H1 (cell line): ENCODE measurements at regions not wholly inside any gene's neighbourhood (a gene's known extent, or its start where the extent isn't known, plus 50 kb on each side); places are given as distances from the start of the nearest gene placed in this dataset.
A peak's percentile ranks its signal among the peaks of the same experiment; 100 is the strongest.

Experiments
- CTCF ChIA-PET: fragments of 300-600 bp; sonication (Branson Sonifier 250); formaldehyde crosslinking; loops from one replicate; lab custom pipeline; 2021; ENCODE audit not compliant: partially characterized antibody; lab: Charles Lee
- POLR2A ChIA-PET: fragments of 300-600 bp; sonication (Branson Sonifier 250); formaldehyde crosslinking; loops from one replicate; lab custom pipeline; 2021; ENCODE audit warnings: inconsistent platforms; ENCODE audit not compliant: partially characterized antibody; lab: Charles Lee
- DNase-seq, 2 experiments: peaks; one replicate each; pipeline versions ENCODE4 v3.0.0 to v3.0.0-alpha.2; 2010 to 2022; ENCODE audit warnings: low spot score in 2 of 2, low read depth in 1 of 2, mixed read lengths in 1 of 2
- FAIRE-seq: peaks from 2 replicates; lab custom pipeline; 2011; peaks lifted over from hg19 to GRCh38; lab: Jason Lieb, UNC
- H2AFZ ChIP-seq: 2 replicates; pipeline ENCODE4 v1.8.1; 2012; ENCODE audit warnings: low read length, inconsistent platforms
- H2AK5ac ChIP-seq: 2 replicates; pipeline ENCODE4 v1.6.1; 2013; ENCODE audit warnings: low read depth, low read length
- H2BK120ac ChIP-seq: replicated peaks from 2 replicates; pipeline ENCODE3; 2013; ENCODE audit warnings: low read depth, low read length, inconsistent platforms
- H2BK12ac ChIP-seq: 2 replicates; pipeline ENCODE4 v1.6.1; 2013; ENCODE audit warnings: low read depth, low read length
- H2BK15ac ChIP-seq: 2 replicates; pipeline ENCODE4 v1.6.1; 2013; ENCODE audit warnings: low read length
- H2BK20ac ChIP-seq: 2 replicates; pipeline ENCODE4 v1.6.1; 2013; ENCODE audit warnings: low read length
- H2BK5ac ChIP-seq: 2 replicates; pipeline ENCODE4 v1.6.1; 2013; ENCODE audit warnings: low read depth, low read length
- H3K14ac ChIP-seq: 2 replicates; pipeline ENCODE4 v1.6.1; 2013; ENCODE audit warnings: inconsistent platforms; ENCODE audit not compliant: insufficient read length
- H3K18ac ChIP-seq: 2 replicates; pipeline ENCODE4 v1.6.1; 2013; ENCODE audit warnings: low read length; ENCODE audit errors: extremely low read depth
- H3K23ac ChIP-seq: 2 replicates; pipeline ENCODE4 v1.6.1; 2013; ENCODE audit warnings: inconsistent platforms; ENCODE audit not compliant: insufficient read length
- H3K23me2 ChIP-seq: 2 replicates; pipeline ENCODE4 v1.6.1; 2013; ENCODE audit warnings: low read depth, low read length
- H3K27ac ChIP-seq: 2 replicates; pipeline ENCODE4 v1.6.1; 2011; ENCODE audit warnings: low read depth, low read length, inconsistent platforms
- H3K27me3 ChIP-seq, 4 experiments: replicated peaks in 1 of 4; 1 replicate in 1 of 4; 2 replicates in 3 of 4; pipeline versions ENCODE4 v1.6.1 to v1.8.1; 2011 to 2013; ENCODE audit warnings: low read length in 3 of 4, mild to moderate bottlenecking in 3 of 4, inconsistent platforms in 2 of 4, mixed read lengths in 2 of 4, moderate library complexity in 1 of 4; ENCODE audit not compliant: control insufficient read depth in 3 of 4, insufficient read depth in 3 of 4; ENCODE audit errors: extremely low read depth in 1 of 4
- H3K36me3 ChIP-seq, 4 experiments: 2 replicates each; pipeline versions ENCODE4 v1.6.1 to v1.8.1; 2011 to 2013; ENCODE audit warnings: mild to moderate bottlenecking in 4 of 4, low read length in 3 of 4, moderate library complexity in 2 of 4, control low read depth in 1 of 4, inconsistent platforms in 1 of 4; ENCODE audit not compliant: insufficient read depth in 4 of 4, control insufficient read depth in 2 of 4
- H3K4ac ChIP-seq: replicated peaks from 2 replicates; pipeline ENCODE3; 2013; ENCODE audit warnings: low read length, low read depth, mixed read lengths, inconsistent platforms; ENCODE audit not compliant: insufficient read length
- H3K4me1 ChIP-seq, 4 experiments: replicated peaks in 1 of 4; 1 replicate in 1 of 4; 2 replicates in 3 of 4; pipeline versions ENCODE4 v1.6.1 to v1.8.1; 2011 to 2013; ENCODE audit warnings: low read length in 3 of 4, inconsistent platforms in 2 of 4, mixed read lengths in 1 of 4; ENCODE audit not compliant: insufficient read depth in 4 of 4, control insufficient read depth in 3 of 4
- H3K4me2 ChIP-seq, 2 experiments: 2 replicates each; pipeline versions ENCODE4 v1.6.1 to v1.8.1; 2011 to 2013; ENCODE audit warnings: low read depth in 2 of 2, low read length in 2 of 2, control low read depth in 1 of 2, inconsistent platforms in 1 of 2, mild to moderate bottlenecking in 1 of 2; ENCODE audit not compliant: insufficient read depth in 1 of 2
- H3K4me3 ChIP-seq, 4 experiments: fragments of 200-600, 300-600 bp in 1 of 4; sonication (generic), shearing (Covaris generic), sonication (Bioruptor Twin) in 1 of 4; 2 replicates each; pipeline versions ENCODE4 v1.5.1 to v1.8.1; 2011 to 2016; ENCODE audit warnings: low read length in 4 of 4, low read depth in 3 of 4, control low read depth in 2 of 4, inconsistent platforms in 2 of 4, mild to moderate bottlenecking in 2 of 4, mixed read lengths in 1 of 4, moderate library complexity in 1 of 4; ENCODE audit not compliant: insufficient read depth in 2 of 4; ENCODE audit errors: extremely low read depth in 1 of 4
- H3K56ac ChIP-seq: replicated peaks from 2 replicates; pipeline ENCODE3; 2013; ENCODE audit warnings: low read depth, mild to moderate bottlenecking, mixed read lengths, low read length, inconsistent platforms; ENCODE audit not compliant: insufficient read length
- H3K79me1 ChIP-seq: 2 replicates; pipeline ENCODE4 v1.6.1; 2013; ENCODE audit warnings: low read depth, low read length, control low read depth
- H3K79me2 ChIP-seq, 2 experiments: 2 replicates each; pipeline versions ENCODE4 v1.6.1 to v1.8.1; 2012 to 2013; ENCODE audit warnings: low read length in 2 of 2, mild to moderate bottlenecking in 2 of 2, inconsistent platforms in 1 of 2; ENCODE audit not compliant: insufficient read depth in 2 of 2, control insufficient read depth in 1 of 2
- H3K9ac ChIP-seq, 4 experiments: replicated peaks in 1 of 4; 1 replicate in 1 of 4; 2 replicates in 3 of 4; pipeline versions ENCODE4 v1.6.1 to v1.8.1; 2011 to 2013; ENCODE audit warnings: low read depth in 3 of 4, low read length in 3 of 4, control low read depth in 2 of 4, mild to moderate bottlenecking in 2 of 4, moderate library complexity in 2 of 4, inconsistent platforms in 1 of 4; ENCODE audit errors: extremely low read depth in 1 of 4
- H3K9me3 ChIP-seq, 2 experiments: 2 replicates each; pipeline versions ENCODE4 v1.6.1 to v1.8.1; 2012 to 2013; ENCODE audit warnings: mild to moderate bottlenecking in 2 of 2, moderate library complexity in 2 of 2, control low read depth in 1 of 2, inconsistent platforms in 1 of 2, low read depth in 1 of 2, low read length in 1 of 2, mixed read lengths in 1 of 2; ENCODE audit not compliant: insufficient read depth in 2 of 2
- H4K20me1 ChIP-seq, 2 experiments: replicated peaks in 1 of 2; 2 replicates each; pipeline versions ENCODE3 to v1.8.1; 2011 to 2013; ENCODE audit warnings: inconsistent platforms in 2 of 2, low read length in 2 of 2, mild to moderate bottlenecking in 1 of 2; ENCODE audit not compliant: insufficient read depth in 2 of 2, control insufficient read depth in 1 of 2
- H4K5ac ChIP-seq: 2 replicates; pipeline ENCODE4 v1.6.1; 2013; ENCODE audit warnings: low read length, low read depth, mixed read lengths, inconsistent platforms; ENCODE audit not compliant: insufficient read length
- H4K8ac ChIP-seq: 2 replicates; pipeline ENCODE4 v1.8.0; 2013; ENCODE audit warnings: mild to moderate bottlenecking, moderate library complexity, low read length, inconsistent platforms; ENCODE audit not compliant: insufficient read depth; ENCODE audit errors: extremely low read depth
- H4K91ac ChIP-seq: replicated peaks from 2 replicates; pipeline ENCODE3; 2013; ENCODE audit warnings: low read length, mixed read lengths, inconsistent platforms; ENCODE audit not compliant: insufficient read length
- ASH2L ChIP-seq: fragments of 200-600, 300-600 bp; sonication (generic); IDR thresholded peaks from one replicate; pipeline ENCODE4 v1.7.1; 2017; ENCODE audit warnings: low read length
- BRCA1 ChIP-seq: IDR thresholded peaks from 2 replicates; pipeline ENCODE4 v1.6.1; 2012; ENCODE audit warnings: low read depth, low read length, improper control_type of control experiment
- CREB1 ChIP-seq: IDR thresholded peaks from 2 replicates; pipeline ENCODE4 v1.6.1; 2012; ENCODE audit warnings: inconsistent platforms
- EZH2 ChIP-seq: fragments of 200-600 bp; sonication (generic); IDR thresholded peaks from 2 replicates; pipeline ENCODE4 v1.7.1; 2012; ENCODE audit warnings: low read depth, mild to moderate bottlenecking, moderate library complexity, low read length, inconsistent platforms; ENCODE audit not compliant: severe bottlenecking
- GABPA ChIP-seq: IDR thresholded peaks from 2 replicates; pipeline ENCODE4 v1.6.1; 2011; ENCODE audit warnings: mild to moderate bottlenecking, low read length, moderate library complexity, borderline replicate concordance; ENCODE audit not compliant: insufficient read depth
- JUND ChIP-seq: IDR thresholded peaks from 2 replicates; pipeline ENCODE4 v1.6.1; 2011; ENCODE audit warnings: mild to moderate bottlenecking, improper control_type of control experiment, low read length
- NRF1 ChIP-seq: IDR thresholded peaks from 2 replicates; pipeline ENCODE4 v1.6.1; 2011; ENCODE audit warnings: mild to moderate bottlenecking, low read depth, low read length, improper control_type of control experiment
- PHF8 ChIP-seq: fragments of 200-600 bp; sonication (generic); conservative IDR thresholded peaks from 2 replicates; pipeline ENCODE4 v1.7.1; 2012; ENCODE audit warnings: low read depth, mild to moderate bottlenecking, inconsistent platforms, low read length, moderate library complexity
- RAD21 ChIP-seq, 2 experiments: IDR thresholded peaks in 1 of 2; conservative IDR thresholded peaks in 1 of 2; 2 replicates each; pipeline ENCODE4 v1.6.1; 2011; ENCODE audit warnings: low read depth in 2 of 2, low read length in 2 of 2, improper control_type of control experiment in 1 of 2, inconsistent platforms in 1 of 2, mild to moderate bottlenecking in 1 of 2, moderate library complexity in 1 of 2
- SIX5 ChIP-seq: IDR thresholded peaks from 2 replicates; pipeline ENCODE4 v1.6.1; 2011; ENCODE audit warnings: mild to moderate bottlenecking, low read depth, low read length
- SP2 ChIP-seq: IDR thresholded peaks from 2 replicates; pipeline ENCODE4 v1.6.1; 2012; ENCODE audit warnings: mild to moderate bottlenecking, low read length, inconsistent platforms
- SP4 ChIP-seq: IDR thresholded peaks from 2 replicates; pipeline ENCODE4 v1.6.1; 2012; ENCODE audit warnings: low read length, inconsistent platforms
- SUZ12 ChIP-seq: fragments of 200-600 bp; sonication (generic); IDR thresholded peaks from 2 replicates; pipeline ENCODE4 v1.6.1; 2012; ENCODE audit warnings: mild to moderate bottlenecking, inconsistent platforms, low read length, moderate library complexity, mixed read lengths
- ZNF274 ChIP-seq: IDR thresholded peaks from 2 replicates; pipeline ENCODE4 v1.7.0; 2012; ENCODE audit warnings: low read length, borderline replicate concordance; ENCODE audit errors: extremely low read depth
- WGBS, 2 experiments: shearing (Covaris generic) in 1 of 2; methylation state at CpG; one replicate each; pipeline versions ENCODE4 v1.1.6 to v1.1.7; 2013 to 2015; ENCODE audit warnings: low lambda C conversion rate in 2 of 2, mixed read lengths in 2 of 2, inconsistent platforms in 1 of 2, low coverage in 1 of 2, missing lambda C conversion rate in 1 of 2; ENCODE audit not compliant: insufficient replicate concordance in 2 of 2, insufficient coverage in 1 of 2, insufficient read length in 1 of 2; ENCODE audit errors: extremely low coverage in 1 of 2, missing lambda C conversion rate in 1 of 2; 5-methylcytosine and 5-hydroxymethylcytosine counted together
- TF ChIP-seq, protein P1 (sequence below): IDR thresholded peaks from 2 replicates; pipeline ENCODE4 v1.6.1; 2012; ENCODE audit warnings: inconsistent platforms

DNA sequence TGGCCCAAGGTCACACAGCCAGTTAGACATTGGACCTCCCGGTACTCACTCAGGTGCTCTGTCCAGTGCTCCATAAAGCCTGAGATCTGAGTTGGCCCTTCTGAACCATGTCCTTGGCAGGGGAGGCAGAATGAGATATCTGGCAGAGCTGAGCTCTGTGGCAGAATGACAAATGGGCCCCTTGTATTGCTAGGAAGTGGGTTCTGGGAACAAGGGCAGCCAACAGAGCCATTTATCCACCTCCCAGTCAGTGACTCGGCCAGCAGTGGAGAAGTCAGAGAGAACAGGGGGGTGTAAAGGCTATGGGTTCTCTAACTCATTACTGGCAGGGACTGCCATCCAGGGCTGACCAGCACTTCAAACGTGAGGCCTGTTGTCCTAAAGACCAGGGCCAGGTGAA, 117.1 kb upstream of the NLRP1 start:
- no peak overlapping the region; a peak in 1 of 4 replicates for H3K4me2 ChIP-seq
- no peak overlapping the region for H2BK15ac ChIP-seq
- H3K4ac ChIP-seq, result peak overlapping the region; percentile 61
- 0 out of 2 replicates have a peak overlapping the region, but pooled peaks have one; percentile 38 for H2BK5ac ChIP-seq
- peak overlapping the region; percentile 13; the same call in 1 of the 2 replicates for H2BK12ac ChIP-seq
- DNase-seq (no peak), FAIRE-seq (no peak)
- H4K91ac ChIP-seq, result peak overlapping the region; percentile 69
- no peaks in the 10 kb centered on the region for H3K23me2 ChIP-seq
- no peak overlapping the region for H2AK5ac ChIP-seq
- H3K9me3 ChIP-seq, result no peaks in the 10 kb centered on the region; a peak in 1 of 4 replicates
- peak overlapping the region; percentile 42 for H4K5ac ChIP-seq
- CTCF ChIA-PET, result interaction anchor here (0.7 to 0.9 kb wide), 2 partner anchors 39 to 43 kb away, joined by 3 read pairs; no protein-coding TSS in a partner anchor
- H3K79me1 ChIP-seq, result no peaks in the 10 kb centered on the region; the same call in 1 of the 2 replicates
- WGBS, 2 experiments, result 88% methylated on average over 3 of the region's 3 CpGs; no CpG with 5 or more reads in 1 of the 2 experiments
- no peaks in the 10 kb centered on the region for H4K20me1 ChIP-seq
- peak overlapping the region; percentile 47 for H2BK120ac ChIP-seq
- H2AFZ ChIP-seq, result no peak overlapping the region
- POLR2A ChIA-PET, result no interaction called here
- H3K56ac ChIP-seq, result no peak overlapping the region
- H3K79me2 ChIP-seq, result no peaks in the 10 kb centered on the region
- no peak overlapping the region for H3K27ac ChIP-seq
- H3K4me1 ChIP-seq, result peaks cover 13 to 36% (median 24%) of the 10 kb centered on the region in 4 experiments; a peak in 5 of 7 replicates
- H3K23ac ChIP-seq, result peak overlapping the region; percentile 21
- H3K27me3 ChIP-seq, result no peaks in the 10 kb centered on the region
- peak overlapping the region; percentile 10; the same call in 1 of the 2 replicates for H3K18ac ChIP-seq
- H3K4me3 ChIP-seq, result no peak overlapping the region
- H3K14ac ChIP-seq, result no peak overlapping the region
- H2BK20ac ChIP-seq, result no peak overlapping the region
- H3K9ac ChIP-seq, result no peak overlapping the region
- no peaks in the 10 kb centered on the region for H3K36me3 ChIP-seq
- no peak overlapping the region; the same call in 1 of the 2 replicates for H4K8ac ChIP-seq
- TF ChIP-seq CREB1 (no peak), GABPA (no peak), EZH2 (no peak), PHF8 (no peak), ZNF274 (no peak), RAD21 (IDR thresholded peaks at IDR 0.05 in 1 of 2, conservative IDR thresholded peaks at IDR 0.05 in 1 of 2; ENCODE audit: low read depth in 2 of 2, low read length in 2 of 2) (no peak), SP4 (no peak), SIX5 (no peak), ASH2L (no peak), SUZ12 (no peak), SP2 (no peak), BRCA1 (no peak), JUND (no peak), NRF1 (no peak)
- TF ChIP-seq, protein P1, sequence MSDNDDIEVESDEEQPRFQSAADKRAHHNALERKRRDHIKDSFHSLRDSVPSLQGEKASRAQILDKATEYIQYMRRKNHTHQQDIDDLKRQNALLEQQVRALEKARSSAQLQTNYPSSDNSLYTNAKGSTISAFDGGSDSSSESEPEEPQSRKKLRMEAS, result no peak
